Sigmoid colon (tissue), 4 donors: ENCODE measurements at regions not wholly inside any gene's neighbourhood (a gene's known extent, or its start where the extent isn't known, plus 50 kb on each side); places are given as distances from the start of the nearest gene placed in this dataset.

Source experiments
- CTCF ChIP-seq, 4 experiments: fragments of 450-650 bp in 3 of 4; fragments of 200-600 bp in 1 of 4; IDR thresholded peaks; one replicate each; pipeline ENCODE4 v1.5.1; 2016 to 2019; ENCODE audit warnings: antibody characterized with exemption in 4 of 4, mild to moderate bottlenecking in 3 of 4, moderate library complexity in 2 of 4
- POLR2AphosphoS5 ChIP-seq, 4 donors: sonication (generic); formaldehyde crosslinking; IDR thresholded peaks; one replicate each; pipeline ENCODE4 v1.6.1; 2017; ENCODE audit warnings: antibody characterized with exemption in 4 of 4

GRCh38 chr5:17734011-17734410 is 99.8 kb downstream of the TAF11L14 start:
- TF ChIP-seq CTCF (IDR thresholded peaks at IDR 0.05) (no peak), POLR2AphosphoS5 (IDR thresholded peaks at IDR 0.05) (no peak)
